Panc1 (cell line): ENCODE measurements at regions not wholly inside any gene's neighbourhood (a gene's known extent, or its start where the extent isn't known, plus 50 kb on each side); places are given as distances from the start of the nearest gene placed in this dataset.

Experiments used
- ATAC-seq: fragments of 200-7000 bp; cut with Tn5 transposase; 2 replicates; pipeline ENCODE4 v1.9.1; 2020; ENCODE audit warnings: mild to moderate bottlenecking, moderate library complexity
- BruUV-seq: library from RNA; stranded (reverse); fragments of 400-500 nt; replicated peaks from 2 replicates; lab custom pipeline; 2021; lab: Mats Ljungman, UMichigan
- CTCF ChIA-PET: fragments of 300-600 bp; sonication (Branson Sonifier 250); formaldehyde crosslinking; loops from one replicate; lab custom pipeline; 2022; ENCODE audit warnings: antibody characterized with exemption; lab: Charles Lee
- POLR2A ChIA-PET: fragments of 300-600 bp; sonication (Branson Sonifier 250); formaldehyde crosslinking; loops from one replicate; lab custom pipeline; 2022; ENCODE audit warnings: antibody characterized with exemption; lab: Charles Lee
- DNase-seq: peaks from one replicate; pipeline ENCODE4 v3.0.0-alpha.2; 2010; ENCODE audit warnings: low read depth, low spot score
- H3K27ac ChIP-seq: 2 replicates; pipeline ENCODE4 v1.5.1; 2011; ENCODE audit warnings: mild to moderate bottlenecking, low read length, inconsistent platforms
- H3K27me3 ChIP-seq: fragments of 200-500 bp; sonication (Bioruptor generic); 2 replicates; pipeline ENCODE4 v1.6.0; 2014; ENCODE audit warnings: low read length, inconsistent platforms; ENCODE audit not compliant: control insufficient read depth, insufficient read depth
- H3K36me3 ChIP-seq: fragments of 200-500 bp; sonication (Bioruptor generic); 2 replicates; pipeline ENCODE4 v1.5.1; 2014; ENCODE audit warnings: inconsistent platforms, mild to moderate bottlenecking, low read length, moderate library complexity; ENCODE audit not compliant: control insufficient read depth, insufficient read depth
- H3K4me1 ChIP-seq: 2 replicates; pipeline ENCODE4 v1.5.1; 2011; ENCODE audit warnings: inconsistent platforms, mild to moderate bottlenecking, low read length, moderate library complexity; ENCODE audit not compliant: control insufficient read depth, insufficient read depth
- H3K4me3 ChIP-seq, 2 experiments: 2 replicates each; pipeline ENCODE4 v1.5.1; 2011 to 2012; ENCODE audit warnings: low read depth in 2 of 2, low read length in 2 of 2, mild to moderate bottlenecking in 2 of 2, inconsistent platforms in 1 of 2, moderate library complexity in 1 of 2
- H3K9me3 ChIP-seq: fragments of 200-500 bp; sonication (Bioruptor generic); 2 replicates; pipeline ENCODE4 v1.5.1; 2014; ENCODE audit warnings: low read depth, mild to moderate bottlenecking, inconsistent platforms, low read length, moderate library complexity; ENCODE audit not compliant: control insufficient read depth, insufficient read depth
- POLR2AphosphoS5 ChIP-seq: IDR thresholded peaks from 2 replicates; pipeline ENCODE4 v1.6.1; 2012; ENCODE audit warnings: mild to moderate bottlenecking, low read depth, low read length, moderate library complexity
- SIN3A ChIP-seq: IDR thresholded peaks from 2 replicates; pipeline ENCODE4 v1.6.1; 2012; ENCODE audit warnings: low read depth, mild to moderate bottlenecking, low read length, moderate library complexity, borderline replicate concordance; ENCODE audit not compliant: insufficient read depth
- TCF7L2 ChIP-seq: IDR thresholded peaks from 2 replicates; pipeline ENCODE4 v1.6.1; 2011; ENCODE audit warnings: mild to moderate bottlenecking, low read depth, low read length, inconsistent platforms
- in situ Hi-C: cut with HindIII; loops from 2 replicates; pipeline ENCODE4 v1.10.0; 2016; ENCODE audit warnings: low sequenced_read_pairs, low pct_unique_long_range_greater_than_20kb
- intact Hi-C: fragments of 100-400 bp; cut with micrococcal nuclease; formaldehyde crosslinking; loops from one replicate; pipeline ENCODE4 v1.10.0; 2022; ENCODE audit not compliant: unreplicated experiment
- TF ChIP-seq, protein P1 (sequence below): fragments of 450-650 bp; IDR thresholded peaks from 2 replicates; pipeline ENCODE4 v1.5.1; 2017; ENCODE audit warnings: mild to moderate bottlenecking
- TF ChIP-seq, protein P2 (sequence below), 2 experiments: IDR thresholded peaks; 2 replicates each; pipeline ENCODE4 v1.6.1; 2011 to 2012; ENCODE audit warnings: low read depth in 2 of 2, control low read depth in 1 of 2, low read length in 1 of 2, mild to moderate bottlenecking in 1 of 2, moderate library complexity in 1 of 2; ENCODE audit not compliant: insufficient read depth in 1 of 2

DNA sequence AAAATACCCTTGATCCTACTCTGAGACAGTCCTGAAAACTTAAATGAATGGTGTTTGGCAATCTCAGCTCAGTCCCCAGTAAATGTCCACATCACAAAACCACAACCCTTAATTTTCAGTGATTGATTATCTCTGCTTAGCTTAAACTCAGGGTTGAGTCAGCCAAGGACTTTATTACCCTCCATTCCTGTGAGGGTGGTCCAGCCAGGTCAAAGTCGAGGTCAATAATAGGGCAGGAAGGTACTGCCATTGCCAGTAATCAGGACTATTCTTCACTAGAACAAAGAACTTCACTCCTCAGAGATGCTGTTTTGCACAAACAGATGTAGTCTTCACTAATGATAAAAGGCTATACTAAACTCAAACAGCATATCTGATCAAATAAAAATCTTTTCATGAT is 499.4 kb downstream of the ISL1 start:
- no peak for DNase-seq
- H3K9me3 ChIP-seq: no peaks in the 10 kb centered on the region
- H3K36me3 ChIP-seq: no peaks in the 10 kb centered on the region
- TF ChIP-seq, protein P1, sequence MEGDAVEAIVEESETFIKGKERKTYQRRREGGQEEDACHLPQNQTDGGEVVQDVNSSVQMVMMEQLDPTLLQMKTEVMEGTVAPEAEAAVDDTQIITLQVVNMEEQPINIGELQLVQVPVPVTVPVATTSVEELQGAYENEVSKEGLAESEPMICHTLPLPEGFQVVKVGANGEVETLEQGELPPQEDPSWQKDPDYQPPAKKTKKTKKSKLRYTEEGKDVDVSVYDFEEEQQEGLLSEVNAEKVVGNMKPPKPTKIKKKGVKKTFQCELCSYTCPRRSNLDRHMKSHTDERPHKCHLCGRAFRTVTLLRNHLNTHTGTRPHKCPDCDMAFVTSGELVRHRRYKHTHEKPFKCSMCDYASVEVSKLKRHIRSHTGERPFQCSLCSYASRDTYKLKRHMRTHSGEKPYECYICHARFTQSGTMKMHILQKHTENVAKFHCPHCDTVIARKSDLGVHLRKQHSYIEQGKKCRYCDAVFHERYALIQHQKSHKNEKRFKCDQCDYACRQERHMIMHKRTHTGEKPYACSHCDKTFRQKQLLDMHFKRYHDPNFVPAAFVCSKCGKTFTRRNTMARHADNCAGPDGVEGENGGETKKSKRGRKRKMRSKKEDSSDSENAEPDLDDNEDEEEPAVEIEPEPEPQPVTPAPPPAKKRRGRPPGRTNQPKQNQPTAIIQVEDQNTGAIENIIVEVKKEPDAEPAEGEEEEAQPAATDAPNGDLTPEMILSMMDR: no peak
- no peak for TF ChIP-seq POLR2AphosphoS5
- TF ChIP-seq TCF7L2: no peak
- no peak for TF ChIP-seq SIN3A
- TF ChIP-seq, protein P2, sequence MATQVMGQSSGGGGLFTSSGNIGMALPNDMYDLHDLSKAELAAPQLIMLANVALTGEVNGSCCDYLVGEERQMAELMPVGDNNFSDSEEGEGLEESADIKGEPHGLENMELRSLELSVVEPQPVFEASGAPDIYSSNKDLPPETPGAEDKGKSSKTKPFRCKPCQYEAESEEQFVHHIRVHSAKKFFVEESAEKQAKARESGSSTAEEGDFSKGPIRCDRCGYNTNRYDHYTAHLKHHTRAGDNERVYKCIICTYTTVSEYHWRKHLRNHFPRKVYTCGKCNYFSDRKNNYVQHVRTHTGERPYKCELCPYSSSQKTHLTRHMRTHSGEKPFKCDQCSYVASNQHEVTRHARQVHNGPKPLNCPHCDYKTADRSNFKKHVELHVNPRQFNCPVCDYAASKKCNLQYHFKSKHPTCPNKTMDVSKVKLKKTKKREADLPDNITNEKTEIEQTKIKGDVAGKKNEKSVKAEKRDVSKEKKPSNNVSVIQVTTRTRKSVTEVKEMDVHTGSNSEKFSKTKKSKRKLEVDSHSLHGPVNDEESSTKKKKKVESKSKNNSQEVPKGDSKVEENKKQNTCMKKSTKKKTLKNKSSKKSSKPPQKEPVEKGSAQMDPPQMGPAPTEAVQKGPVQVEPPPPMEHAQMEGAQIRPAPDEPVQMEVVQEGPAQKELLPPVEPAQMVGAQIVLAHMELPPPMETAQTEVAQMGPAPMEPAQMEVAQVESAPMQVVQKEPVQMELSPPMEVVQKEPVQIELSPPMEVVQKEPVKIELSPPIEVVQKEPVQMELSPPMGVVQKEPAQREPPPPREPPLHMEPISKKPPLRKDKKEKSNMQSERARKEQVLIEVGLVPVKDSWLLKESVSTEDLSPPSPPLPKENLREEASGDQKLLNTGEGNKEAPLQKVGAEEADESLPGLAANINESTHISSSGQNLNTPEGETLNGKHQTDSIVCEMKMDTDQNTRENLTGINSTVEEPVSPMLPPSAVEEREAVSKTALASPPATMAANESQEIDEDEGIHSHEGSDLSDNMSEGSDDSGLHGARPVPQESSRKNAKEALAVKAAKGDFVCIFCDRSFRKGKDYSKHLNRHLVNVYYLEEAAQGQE (IDR thresholded peaks at IDR 0.05; ENCODE audit: insufficient read depth in 1 of 2, low read depth in 2 of 2, low read length in 1 of 2): no peak
- H3K27me3 ChIP-seq: no peaks in the 10 kb centered on the region
- ATAC-seq: no peak
- BruUV-seq: no TSS peak
- H3K4me3 ChIP-seq: no peak overlapping the region
- no peaks in the 10 kb centered on the region for H3K4me1 ChIP-seq
- CTCF ChIA-PET: no interaction called here
- POLR2A ChIA-PET: no interaction called here
- no peak overlapping the region for H3K27ac ChIP-seq
- intact Hi-C loops: no loop called here
- in situ Hi-C loops: no loop called here

DNA sequence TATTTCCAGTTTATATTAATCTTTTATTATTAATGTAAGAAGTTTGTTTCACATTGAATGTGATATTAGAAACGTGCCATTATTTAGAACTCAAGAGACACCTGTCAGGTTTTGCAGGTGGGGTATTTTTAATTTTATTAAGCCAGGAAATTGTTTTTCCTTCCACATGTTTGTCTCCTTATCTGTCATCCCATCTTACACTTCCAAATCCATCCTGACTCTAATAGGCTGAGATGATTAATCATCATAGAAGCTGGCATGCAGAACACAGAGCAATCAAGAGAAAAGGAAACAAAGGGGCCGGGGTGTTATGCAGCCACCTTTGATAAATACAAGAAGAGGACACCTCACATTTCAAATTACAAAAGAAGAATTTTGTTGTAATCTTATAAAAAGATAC is 506.5 kb downstream of the ISL1 start:
- no peak overlapping the region for H3K4me3 ChIP-seq
- in situ Hi-C loops (no loop called here), intact Hi-C loops (no loop called here)
- no peak for TF ChIP-seq POLR2AphosphoS5
- TF ChIP-seq, protein P1: no peak
- no peak for TF ChIP-seq SIN3A
- TF ChIP-seq TCF7L2: no peak
- TF ChIP-seq, protein P2 (IDR thresholded peaks at IDR 0.05; ENCODE audit: insufficient read depth in 1 of 2, low read depth in 2 of 2, low read length in 1 of 2): no peak
- POLR2A ChIA-PET: no interaction called here
- no peaks in the 10 kb centered on the region for H3K4me1 ChIP-seq
- no peaks in the 10 kb centered on the region for H3K36me3 ChIP-seq
- ATAC-seq (no peak), DNase-seq (no peak)
- BruUV-seq: no TSS peak
- no peaks in the 10 kb centered on the region for H3K27me3 ChIP-seq
- CTCF ChIA-PET: no interaction called here
- H3K27ac ChIP-seq: no peak overlapping the region
- no peaks in the 10 kb centered on the region for H3K9me3 ChIP-seq
